Epidermal melanocyte (primary cell): ENCODE measurements at regions not wholly inside any gene's neighbourhood (a gene's known extent, or its start where the extent isn't known, plus 50 kb on each side); places are given as distances from the start of the nearest gene placed in this dataset.

Experiments
- DNase-seq: peaks from one replicate; pipeline ENCODE4 v3.0.0; 2011; ENCODE audit warnings: low spot score; ENCODE audit not compliant: insufficient read length

- no peak for DNase-seq
Observed at GRCh38 chr20:61128701-61129269, 123.3 kb upstream of the CDH4 start.

DNA sequence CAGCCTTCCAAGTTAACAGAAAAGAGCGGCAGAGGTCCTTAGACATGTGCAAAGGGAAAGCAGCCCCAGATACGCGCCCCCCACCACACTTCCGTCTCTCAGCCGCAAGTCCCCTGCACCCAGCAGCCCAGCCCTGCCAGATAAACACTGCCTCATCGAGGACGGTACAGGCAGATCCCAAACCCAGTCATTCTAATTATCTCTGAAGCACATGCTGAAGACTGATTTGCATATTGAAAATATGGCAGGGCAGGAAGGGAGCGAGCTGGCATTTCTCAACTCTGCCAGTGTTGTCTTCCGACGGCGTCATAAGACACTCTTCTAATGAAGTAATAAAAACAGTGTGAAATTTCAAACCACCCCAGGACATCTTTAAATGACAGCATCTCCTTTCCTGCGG lies 122.8 kb upstream of the CDH4 start:
- DNase-seq = no peak

DNA sequence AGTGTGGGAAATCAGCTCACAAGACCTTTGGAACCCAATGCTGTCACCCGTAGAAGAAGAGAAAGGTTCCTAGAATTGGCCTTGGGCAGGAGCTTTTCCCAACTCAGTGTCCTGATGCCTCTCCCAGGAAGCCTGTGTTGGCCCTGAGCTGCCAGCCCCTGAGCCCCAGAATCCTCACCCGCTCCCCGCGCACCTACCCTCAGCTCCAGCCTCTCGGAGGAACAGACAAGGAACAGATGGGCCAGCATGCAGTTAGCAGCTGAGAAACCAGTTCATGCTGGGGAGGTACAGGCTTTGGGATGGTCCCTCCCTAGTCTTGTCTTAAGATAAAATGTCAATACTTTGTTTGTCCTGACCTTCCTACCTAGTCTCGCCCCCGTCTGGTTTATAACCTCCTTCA lies 121.9 kb upstream of the CDH4 start:
- DNase-seq = no peak

DNA sequence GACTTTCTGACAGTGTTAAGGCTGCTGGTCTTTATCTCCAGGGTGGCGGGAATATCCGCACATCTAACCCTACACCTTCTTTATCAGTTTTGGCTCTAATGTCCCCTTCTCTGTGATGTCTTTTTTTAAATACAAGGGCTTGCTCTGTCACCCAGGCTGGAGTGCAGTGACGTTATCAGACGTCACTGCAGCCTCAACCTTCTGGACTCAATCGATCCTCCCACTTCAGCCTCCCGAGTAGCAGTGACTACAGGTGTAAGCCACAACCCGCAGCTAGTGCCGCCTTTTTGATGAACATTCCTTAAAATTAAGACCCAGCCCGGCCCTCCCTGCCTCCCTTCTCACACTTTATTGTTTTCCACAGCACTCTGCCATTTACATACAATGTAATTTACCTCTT lies 120.1 kb upstream of the CDH4 start:
- DNase-seq = no peak

- no peak for DNase-seq
Observed at GRCh38 chr20:61133611-61134010, 118.5 kb upstream of the CDH4 start.

GRCh38 chr20:61134296-61135030 lies 117.6 kb upstream of the CDH4 start:
- no peak for DNase-seq

- DNase-seq = no peak
Observed at GRCh38 chr20:61135266-61135665, 116.8 kb upstream of the CDH4 start.

GRCh38 chr20:61135968-61136367 lies 116.1 kb upstream of the CDH4 start:
- DNase-seq = no peak

DNA sequence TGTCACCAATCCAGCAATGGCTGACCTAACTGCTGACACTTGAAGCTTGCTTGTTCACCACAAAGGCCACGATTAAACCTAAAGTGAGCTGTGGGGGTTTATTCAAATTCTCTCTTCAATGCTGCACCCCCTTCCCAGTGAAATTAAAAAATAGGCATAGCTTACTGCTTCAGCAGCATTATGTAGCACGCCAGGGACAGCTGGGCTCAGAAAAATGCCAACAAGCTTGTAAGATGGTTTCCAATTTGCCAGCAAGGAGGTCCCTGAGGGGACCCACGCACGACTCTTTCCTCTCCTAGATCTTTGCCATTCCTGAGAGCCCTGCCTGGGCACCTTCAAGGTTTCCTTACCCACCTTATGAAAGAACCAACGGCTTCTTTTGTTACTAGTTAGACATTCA lies 113.5 kb upstream of the CDH4 start:
- DNase-seq = no peak

DNA sequence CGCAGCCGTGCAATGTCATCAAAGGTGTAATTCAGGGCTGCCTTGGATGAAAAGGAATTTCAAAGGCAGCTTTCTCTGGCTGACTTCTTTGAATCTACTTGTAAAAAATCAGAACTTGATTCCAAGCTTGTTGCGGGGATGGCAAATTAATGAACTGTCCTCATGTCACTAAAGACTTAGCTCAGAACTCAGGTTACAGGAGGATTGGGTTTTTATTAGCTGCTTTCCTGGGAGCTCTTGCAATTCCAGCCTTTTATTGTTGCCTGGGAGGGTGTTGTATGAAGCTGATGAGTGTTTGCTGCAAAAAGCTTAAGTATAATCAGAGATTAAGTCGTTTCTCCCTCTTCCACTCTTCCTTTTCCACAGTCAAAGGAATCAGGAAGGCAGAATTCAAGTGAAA lies 113.0 kb upstream of the CDH4 start:
- no peak for DNase-seq

GRCh38 chr20:61140576-61140975 lies 111.5 kb upstream of the CDH4 start:
- DNase-seq = no peak

DNA sequence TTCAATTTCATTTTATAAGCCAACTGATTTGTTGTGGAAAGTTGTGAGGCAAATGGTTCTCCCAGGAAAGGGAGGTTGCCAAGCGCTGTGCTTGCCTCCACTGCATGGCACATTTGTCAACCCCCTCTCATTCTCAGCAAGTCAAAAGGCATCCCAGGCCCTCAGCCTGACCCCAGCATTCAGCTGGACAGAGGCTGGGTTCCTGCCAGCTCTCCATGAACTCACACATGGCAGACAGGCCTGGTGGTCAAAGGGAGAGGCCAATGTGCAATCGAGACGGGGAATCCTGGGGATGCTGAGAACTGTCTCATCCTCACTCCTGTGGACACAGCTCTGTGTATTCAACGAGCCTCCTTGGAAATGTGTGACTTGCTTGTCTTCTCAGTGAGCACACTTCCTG lies 106.0 kb upstream of the CDH4 start:
- no peak for DNase-seq

DNA sequence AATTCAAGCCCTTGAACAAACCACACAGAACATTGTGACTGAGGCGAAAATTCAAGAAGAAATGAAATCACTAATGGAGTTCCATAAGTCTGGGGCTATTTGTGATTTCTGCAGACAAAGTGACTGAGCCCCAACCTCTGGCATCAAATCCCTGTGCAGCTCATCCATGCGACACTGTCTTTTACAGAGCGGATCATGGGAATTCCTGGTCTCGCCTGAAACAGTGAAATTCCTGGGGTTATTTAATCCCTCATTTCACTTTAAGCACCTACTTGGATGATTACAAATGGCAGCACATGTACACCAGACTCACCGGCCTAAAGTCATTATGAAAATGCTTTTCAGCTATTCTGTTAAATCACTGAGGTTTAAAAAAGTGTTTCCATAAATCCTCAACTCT lies 102.4 kb upstream of the CDH4 start:
- no peak for DNase-seq

- no peak for DNase-seq
Observed at GRCh38 chr20:61157301-61157700, 94.8 kb upstream of the CDH4 start.

GRCh38 chr20:61159957-61160686 lies 91.9 kb upstream of the CDH4 start:
- no peak for DNase-seq

DNA sequence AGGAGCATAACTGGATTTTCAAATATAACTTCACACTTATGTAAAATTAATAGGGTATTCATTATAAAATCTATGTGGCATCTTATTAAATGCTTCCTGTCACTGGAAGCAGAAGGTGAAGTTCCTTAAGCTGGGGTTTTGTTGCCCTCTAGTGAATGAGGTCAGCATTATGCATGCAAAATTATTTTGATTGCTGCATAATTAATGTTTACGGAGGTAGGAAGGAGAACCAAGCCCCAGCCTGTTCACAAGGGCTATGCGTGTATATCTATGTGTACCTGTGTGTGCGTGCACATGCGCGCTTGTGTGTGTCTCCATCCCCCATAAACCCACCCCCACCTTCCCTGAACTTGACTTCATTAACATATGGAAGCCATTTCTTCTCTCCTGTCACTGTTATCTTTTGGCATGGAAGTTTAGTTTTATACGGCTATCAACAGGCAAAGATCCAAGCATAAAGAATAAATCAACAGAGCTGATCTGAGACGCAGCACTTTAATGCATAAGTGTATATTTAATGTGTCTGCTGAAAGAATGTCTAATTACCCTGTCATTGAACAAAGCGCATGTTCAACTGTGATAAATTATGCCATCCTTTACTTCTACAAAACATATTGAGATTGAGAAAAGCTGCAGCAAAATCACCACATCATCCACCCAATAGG lies 90.2 kb upstream of the CDH4 start:
- DNase-seq = no peak

- no peak for DNase-seq
Observed at GRCh38 chr20:61162451-61162850, 89.6 kb upstream of the CDH4 start.

DNA sequence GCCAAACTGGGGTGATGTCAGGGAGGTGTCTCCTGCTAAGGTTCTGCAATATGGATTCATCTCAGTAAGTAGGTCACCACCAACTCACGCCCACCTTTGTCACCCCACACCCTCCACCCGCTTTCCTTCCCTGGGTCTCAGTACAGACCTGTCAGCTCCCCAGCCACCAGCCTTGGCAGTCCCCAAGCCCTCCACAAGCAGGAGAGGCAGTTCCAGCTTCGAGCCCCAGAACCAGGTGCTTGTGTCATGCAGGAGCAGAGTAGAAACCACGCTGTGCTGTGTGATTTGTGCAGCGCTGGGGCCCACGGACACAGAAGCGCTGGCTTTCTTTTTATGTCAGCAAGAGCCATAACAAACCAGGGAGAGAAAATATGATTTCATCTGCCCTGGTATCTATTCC lies 89.0 kb upstream of the CDH4 start:
- DNase-seq = no peak

DNA sequence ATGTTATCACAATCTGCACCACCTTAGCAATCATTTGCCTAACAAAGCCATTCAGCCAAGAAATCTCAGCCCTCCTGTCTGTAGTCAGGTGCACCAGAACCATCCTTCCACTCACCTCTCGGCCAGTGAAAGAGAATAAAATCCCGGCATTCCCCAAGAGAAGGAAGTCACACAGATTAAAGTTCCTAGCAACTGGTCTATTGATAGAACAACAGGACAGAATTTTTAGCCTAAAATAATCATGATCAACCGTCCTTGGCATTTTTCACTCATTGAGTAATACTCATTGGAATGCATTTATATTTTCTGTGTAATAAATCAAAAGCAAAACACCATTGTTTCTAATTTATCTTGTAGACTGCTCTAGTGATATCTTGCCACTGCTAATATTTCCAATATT lies 85.7 kb upstream of the CDH4 start:
- no peak for DNase-seq

- DNase-seq = no peak
Observed at GRCh38 chr20:61168605-61169004, 83.5 kb upstream of the CDH4 start.

DNA sequence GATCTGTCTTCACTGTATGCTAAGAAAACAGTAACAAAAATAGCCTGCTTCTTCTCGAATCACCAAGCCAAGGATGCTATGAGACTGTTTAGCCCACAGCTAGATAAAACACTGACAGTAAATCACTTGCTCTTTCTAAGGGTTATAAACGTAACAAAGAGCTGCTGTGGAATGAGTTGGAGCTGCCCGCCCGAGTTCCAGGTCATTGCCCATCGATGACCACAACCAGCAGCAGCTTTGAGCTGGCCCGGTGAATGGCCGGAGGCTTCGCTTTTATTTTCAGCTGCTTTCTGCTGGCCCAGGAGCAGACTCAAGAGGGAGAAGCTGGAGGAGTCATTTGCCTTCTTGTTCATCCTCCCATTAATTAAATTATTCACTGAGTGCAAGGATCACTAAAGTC lies 82.2 kb upstream of the CDH4 start:
- no peak for DNase-seq
